NCI-H2029 (cell line): ENCODE measurements at regions not wholly inside any gene's neighbourhood (a gene's known extent, or its start where the extent isn't known, plus 50 kb on each side); places are given as distances from the start of the nearest gene placed in this dataset.

Source experiments
- DNase-seq: peaks from one replicate; lab custom pipeline; 2025; lab: John Stamatoyannopoulos, UW

DNA sequence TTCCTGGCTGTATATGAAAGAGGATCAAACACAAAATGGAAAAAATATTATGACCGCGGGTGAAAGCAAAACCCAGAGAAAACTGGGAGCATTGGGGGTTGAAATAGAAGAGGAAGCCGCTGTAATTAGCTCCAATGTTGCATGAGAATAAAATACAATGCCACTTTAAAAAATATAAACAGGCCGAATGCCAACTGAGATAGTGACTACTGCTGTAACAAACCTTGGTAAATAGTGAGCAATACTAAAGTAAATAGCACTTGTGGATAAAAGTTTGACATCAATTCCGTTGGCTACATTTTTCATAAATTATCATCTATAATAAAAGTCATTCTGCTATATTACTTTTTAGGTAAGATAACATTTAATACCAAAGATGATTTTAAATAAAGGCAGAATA is 395.8 kb upstream of the MIR17HG start:
- DNase-seq, result no peak

DNA sequence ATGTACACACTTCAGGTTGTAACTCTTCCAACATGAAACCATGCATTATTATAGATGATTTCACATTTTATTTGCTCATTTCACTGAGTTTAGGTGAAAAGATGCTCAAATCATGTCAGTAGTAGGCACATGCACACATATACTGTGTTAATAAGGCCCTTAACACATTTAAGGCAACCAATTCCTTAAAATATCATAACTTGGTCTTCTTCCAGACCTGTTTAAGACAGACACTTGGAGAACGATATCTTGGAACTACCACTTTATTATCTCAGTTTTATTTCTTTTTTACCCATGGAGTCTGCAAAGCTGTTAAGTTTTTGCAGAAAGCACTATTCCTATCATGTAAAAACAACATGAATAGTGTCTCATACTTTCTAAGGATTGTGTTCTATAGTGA is 395.2 kb upstream of the MIR17HG start:
- no peak for DNase-seq

DNA sequence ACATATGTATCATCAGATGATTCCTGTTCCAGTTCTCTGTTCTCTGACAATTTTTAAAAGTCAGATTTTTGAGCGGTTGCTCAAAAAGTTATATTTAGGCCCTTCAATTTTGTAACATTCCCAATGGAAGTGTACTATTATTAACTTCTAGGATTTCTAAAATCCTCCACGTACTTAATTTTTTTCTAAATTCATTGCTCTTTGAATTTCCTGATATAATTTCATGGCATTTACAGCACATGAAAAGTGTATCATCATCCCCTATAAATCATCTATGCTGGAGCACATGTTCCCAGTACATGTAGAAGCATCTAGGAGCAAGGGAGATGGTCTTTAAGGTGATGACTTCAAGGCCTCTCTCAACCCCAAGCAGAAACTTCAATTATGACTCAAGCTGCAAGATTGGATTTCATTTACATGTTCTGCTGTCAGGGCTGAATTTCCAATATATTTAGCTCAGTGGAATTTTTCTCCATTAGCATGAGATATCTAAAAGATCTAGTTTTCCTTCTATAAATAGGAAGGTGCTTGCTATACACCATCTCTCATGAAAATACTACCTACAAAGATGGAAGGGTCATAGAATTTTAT is 392.8 kb upstream of the MIR17HG start:
- no peak for DNase-seq

DNA sequence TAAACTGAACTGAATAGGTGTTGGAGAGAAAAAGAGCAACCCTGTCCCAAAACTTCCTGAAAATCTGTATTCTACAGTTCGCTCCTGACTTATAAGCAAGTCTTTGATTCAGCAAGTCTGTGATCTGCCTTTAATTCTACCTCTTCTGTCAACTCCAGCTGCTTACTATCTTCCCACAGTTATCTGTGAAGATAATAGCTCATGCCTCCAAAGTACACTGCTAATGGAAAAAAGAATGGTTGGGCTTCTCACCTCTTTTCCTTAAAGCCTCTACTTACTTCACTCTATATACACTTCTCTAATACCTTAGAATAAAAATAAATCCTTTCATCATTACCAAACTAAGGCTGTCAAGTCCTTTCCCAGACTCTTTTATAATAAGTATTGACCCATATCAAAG is 391.5 kb upstream of the MIR17HG start:
- no peak for DNase-seq

- no peak for DNase-seq
Measured at GRCh38 chr13:90958866-90959265, 388.6 kb upstream of the MIR17HG start.

GRCh38 chr13:90968166-90968904 is 379.2 kb upstream of the MIR17HG start:
- no peak for DNase-seq

DNA sequence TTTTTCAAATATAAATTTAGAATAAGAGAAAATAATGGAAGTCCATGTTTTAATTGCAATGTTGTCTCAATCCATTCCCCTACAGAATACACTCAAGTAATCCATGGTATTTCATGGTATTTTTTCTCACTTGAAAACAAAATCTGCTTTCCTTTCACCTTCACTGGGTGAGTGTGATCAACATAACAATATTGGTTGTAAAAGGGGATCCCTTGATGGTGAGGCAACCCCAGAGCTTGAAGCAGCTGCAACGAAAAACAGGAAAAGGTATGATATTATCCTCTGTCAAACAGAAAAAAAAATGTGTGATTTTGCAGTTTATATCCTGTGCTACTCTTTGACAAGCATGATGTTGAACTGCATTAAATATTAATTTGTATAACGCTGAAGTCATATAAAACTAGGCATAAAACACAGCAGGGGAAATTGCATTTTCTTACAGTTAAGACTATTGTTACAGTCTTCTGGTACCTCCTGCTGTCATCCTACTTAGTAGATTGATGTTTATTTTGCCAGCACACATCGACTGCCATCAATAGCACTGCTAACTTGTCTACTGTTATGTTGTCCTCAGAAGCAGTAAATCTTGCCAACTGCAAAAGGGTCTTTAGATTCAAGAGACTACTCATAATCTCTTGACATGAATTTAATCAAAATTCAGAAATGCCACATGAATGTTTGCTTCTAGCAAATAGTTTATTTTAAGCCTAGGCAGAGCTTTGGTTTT is 373.1 kb upstream of the MIR17HG start:
- DNase-seq, result no peak

- DNase-seq, result no peak
Measured at GRCh38 chr13:90979059-90979458, 368.4 kb upstream of the MIR17HG start.

- DNase-seq, result no peak
Measured at GRCh38 chr13:90984756-90985155, 362.7 kb upstream of the MIR17HG start.

GRCh38 chr13:90995001-90995400 is 352.5 kb upstream of the MIR17HG start:
- DNase-seq, result no peak

DNA sequence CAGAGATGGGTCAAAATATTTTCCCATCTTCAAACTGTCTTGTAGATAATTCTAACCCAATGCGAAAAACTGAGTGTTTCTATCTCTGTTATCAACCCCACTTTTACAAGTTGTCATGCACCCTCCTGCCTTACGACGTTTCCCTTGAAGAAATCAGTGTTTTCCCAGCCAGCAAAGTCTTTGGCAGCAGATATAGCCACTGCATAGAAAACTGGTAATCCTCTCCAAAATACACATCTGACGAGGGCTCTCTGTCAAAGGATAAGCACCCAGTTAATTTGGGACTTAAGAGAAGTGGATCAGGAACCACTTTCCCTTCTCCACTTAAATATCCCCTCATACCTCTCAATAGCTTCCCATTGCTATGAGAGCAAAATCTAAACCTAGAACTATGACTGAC is 351.9 kb upstream of the MIR17HG start:
- DNase-seq, result no peak

- no peak for DNase-seq
Measured at GRCh38 chr13:90997951-90998350, 349.5 kb upstream of the MIR17HG start.

- no peak for DNase-seq
Measured at GRCh38 chr13:90999401-90999800, 348.1 kb upstream of the MIR17HG start.

GRCh38 chr13:91001371-91001770 is 346.1 kb upstream of the MIR17HG start:
- DNase-seq, result no peak

DNA sequence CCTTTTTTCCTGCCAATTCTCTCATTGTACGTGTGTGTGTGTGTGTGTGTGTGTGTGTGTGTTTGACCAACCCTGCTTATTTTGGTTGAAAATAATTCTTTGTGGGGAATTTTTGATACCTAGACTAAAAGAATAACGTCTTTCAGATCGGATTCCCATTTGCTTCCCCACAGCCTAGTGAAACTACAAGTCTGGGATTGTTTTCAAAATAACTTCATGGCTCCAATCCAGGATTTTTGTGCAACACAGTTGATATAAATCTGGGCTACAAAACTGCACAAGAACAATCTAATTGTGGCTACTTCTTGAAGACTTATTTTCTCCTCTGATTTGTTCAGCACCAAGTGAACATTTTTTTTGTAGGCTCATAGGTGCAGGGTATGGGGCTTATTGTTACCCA is 332.8 kb upstream of the MIR17HG start:
- no peak for DNase-seq

DNA sequence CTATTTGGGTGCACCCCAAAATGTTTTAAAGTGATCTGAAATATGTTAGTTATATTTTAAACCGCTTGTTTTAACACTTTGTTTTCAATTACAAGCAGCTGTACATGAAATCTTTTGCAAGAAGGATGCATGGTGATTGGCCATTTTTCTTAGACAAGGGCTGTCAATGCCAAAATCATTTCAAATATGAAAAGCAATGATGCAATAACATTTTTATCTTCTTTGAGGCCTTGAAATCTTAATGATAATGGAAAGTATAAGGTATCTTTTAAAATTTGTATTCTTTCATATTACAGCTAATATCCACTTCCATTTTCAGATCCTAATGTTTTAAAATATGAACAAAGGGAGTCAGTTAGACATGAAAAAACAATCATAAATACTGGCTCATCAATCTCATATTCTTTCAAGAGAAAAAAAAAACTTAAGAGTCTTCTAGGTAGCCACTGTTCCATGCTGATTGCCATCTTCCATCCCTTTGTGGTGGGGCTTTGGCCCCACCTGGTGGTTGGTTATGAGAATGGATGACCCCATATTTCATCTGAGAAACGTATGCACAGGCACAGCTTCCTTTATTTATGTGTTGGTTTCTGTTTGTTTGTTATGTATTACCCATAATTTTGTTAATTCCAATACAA is 330.3 kb upstream of the MIR17HG start:
- DNase-seq, result no peak

GRCh38 chr13:91017669-91018053 is 329.8 kb upstream of the MIR17HG start:
- no peak for DNase-seq

- DNase-seq, result no peak
Measured at GRCh38 chr13:91020461-91021034, 326.9 kb upstream of the MIR17HG start.

GRCh38 chr13:91024157-91024792 is 323.2 kb upstream of the MIR17HG start:
- DNase-seq, result no peak

- DNase-seq, result no peak
Measured at GRCh38 chr13:91025442-91025841, 322.0 kb upstream of the MIR17HG start.

DNA sequence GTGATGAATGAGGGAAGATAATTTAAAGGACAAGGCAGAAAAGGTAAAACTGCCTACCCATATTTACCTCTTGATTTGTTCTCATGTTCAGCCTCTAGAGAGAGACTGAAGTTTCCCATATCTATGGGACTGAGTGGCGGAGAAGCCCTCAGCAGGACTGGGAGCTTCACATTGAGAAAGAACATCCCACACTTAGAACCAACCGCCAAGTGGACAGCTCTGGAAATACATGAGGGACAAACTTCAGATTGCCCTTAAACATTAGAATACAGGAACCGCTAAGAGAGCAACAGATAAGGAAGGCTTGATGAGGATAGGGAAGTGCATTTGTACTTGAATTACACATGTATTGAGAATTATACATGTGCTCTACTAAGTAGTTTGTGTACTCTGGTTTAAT is 316.0 kb upstream of the MIR17HG start:
- no peak for DNase-seq

- no peak for DNase-seq
Measured at GRCh38 chr13:91032104-91032503, 315.4 kb upstream of the MIR17HG start.
